GM18508 (cell line): ENCODE measurements at regions not wholly inside any gene's neighbourhood (a gene's known extent, or its start where the extent isn't known, plus 50 kb on each side); places are given as distances from the start of the nearest gene placed in this dataset.
"Not testable (repeated sequence)": the region's sequence is repeated elsewhere in the genome, so short reads cannot be mapped to it uniquely, and the experiment has no call there.

Experiments used
- ATAC-seq: cut with Tn5 transposase; IDR thresholded peaks from one replicate; pipeline ENCODE4 v1.9.1; 2021; ENCODE audit warnings: moderate number of reproducible peaks; ENCODE audit not compliant: insufficient read depth, unreplicated experiment

DNA sequence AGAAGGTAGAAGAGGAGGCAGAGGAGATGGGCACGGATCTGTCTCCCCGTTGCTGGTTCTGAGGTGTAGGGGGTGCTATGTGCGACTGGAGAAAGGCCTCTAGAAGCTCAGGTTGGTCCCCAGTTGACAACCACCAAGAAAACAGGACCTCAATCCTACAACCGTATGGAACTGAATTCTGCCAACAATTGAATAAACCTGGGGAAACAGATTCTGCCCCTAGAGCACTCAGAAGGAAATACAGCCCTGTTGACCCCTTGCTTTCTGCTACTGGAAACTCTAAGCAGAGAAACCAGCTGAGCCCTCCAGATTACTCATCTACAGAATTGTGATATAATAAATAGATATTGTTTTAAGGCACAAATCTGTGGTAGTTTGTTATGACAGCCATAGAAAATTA, 313.0 kb upstream of the GOT2 start:
- ATAC-seq, result no peak

DNA sequence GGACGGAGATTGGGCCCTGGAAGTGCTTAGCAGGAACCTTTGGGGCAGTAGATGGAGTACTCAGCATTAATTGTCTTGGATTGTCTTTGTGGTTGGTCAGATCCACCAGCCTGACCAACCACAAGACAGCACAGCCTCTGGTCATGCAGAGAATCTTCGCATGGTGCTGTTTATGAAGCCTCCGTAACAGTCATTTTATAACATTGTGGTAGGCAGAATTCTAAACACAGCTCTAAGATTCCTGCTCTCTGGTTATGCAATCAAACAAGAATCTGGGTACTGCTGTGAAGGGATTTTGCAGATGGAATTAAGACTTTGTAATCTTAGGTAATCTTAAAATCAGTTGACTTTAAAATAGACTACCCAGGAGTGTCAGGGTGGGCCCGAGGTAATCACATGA, 312.2 kb upstream of the GOT2 start:
- no peak for ATAC-seq

DNA sequence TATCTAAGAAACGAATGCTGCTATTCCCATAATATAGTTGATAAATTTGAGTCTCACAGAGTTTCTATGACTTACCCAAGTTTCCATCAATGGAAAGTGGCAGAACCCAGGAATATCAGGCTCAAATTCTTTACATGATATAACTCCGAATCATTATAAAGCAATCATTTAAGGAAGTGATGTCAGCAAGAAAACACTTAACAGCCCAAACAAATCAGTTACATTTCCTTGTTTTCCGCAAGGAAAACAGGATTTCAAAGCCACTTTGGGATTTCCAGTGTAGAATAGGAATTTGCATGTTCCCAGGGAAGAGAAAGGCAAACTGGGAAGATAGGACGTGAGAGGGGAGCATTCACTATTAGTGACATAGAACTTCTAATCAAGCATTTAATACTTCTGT, 311.4 kb upstream of the GOT2 start:
- ATAC-seq, result no peak

DNA sequence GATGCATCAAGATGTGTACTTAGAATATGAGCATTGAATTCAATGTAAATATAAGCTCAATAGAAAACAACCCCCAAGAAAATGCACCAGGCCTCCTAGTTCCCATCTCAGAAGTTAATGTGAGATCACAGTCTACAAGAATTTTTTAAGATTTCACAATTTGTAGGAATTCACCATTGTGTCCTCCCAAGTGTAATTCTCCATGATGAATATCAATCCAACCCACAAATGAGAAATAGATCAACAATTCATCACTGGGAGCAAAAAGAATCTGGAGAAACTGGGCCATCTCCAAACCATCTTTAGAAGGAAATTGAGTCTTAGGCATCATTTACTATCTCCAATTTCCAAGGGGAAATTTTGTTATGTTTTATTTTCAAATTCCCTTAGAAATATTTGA, 310.5 kb upstream of the GOT2 start:
- no peak for ATAC-seq

DNA sequence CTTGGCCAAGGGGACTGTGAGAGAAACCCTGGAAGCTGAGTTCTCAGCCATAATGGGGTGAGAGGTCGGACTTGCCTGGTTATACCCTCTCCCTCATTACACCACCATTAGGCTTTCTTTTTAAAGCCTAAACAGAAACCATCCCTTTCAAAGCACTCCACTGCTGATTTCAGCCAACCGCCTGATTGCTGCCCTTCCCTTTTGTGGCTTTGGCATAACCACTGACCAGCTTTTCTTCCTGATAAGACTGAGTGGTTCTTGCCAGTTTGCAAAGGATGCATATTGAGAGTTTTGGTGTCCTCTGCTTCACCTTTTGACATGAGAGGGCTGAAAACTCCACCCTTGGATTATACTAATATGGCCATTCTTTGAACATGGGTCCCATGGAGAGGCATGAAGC, 308.2 kb upstream of the GOT2 start:
- no peak for ATAC-seq

DNA sequence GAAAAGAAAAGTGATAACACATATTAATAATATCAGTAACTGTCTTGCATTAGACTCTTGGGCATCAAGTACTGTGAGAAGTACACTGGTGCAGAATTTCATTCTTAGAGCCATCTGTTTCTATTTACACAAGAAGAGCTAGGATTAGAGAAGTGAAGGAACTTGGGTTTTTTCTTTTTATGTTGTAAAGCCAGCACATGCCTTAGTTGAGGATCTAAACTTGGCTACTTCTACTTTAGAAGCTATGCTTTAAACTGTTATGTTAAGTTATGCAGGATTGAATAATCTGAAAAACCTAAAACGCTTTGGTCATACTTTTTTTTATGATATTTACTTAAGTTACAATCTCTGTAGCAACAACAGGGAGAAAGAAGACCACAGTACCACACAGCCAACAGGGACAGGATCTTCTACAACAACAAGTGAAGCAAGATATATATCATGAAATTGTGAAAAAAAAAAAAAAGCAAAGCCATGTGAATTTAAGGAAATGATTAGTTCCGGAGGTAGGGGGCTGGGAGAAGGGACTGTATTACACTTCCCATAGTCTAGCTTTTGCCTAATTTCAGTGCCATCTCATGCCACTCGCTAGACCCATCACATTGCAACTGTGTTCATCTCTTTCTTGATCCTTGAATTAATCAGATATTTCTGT, 305.1 kb upstream of the GOT2 start:
- no peak for ATAC-seq

DNA sequence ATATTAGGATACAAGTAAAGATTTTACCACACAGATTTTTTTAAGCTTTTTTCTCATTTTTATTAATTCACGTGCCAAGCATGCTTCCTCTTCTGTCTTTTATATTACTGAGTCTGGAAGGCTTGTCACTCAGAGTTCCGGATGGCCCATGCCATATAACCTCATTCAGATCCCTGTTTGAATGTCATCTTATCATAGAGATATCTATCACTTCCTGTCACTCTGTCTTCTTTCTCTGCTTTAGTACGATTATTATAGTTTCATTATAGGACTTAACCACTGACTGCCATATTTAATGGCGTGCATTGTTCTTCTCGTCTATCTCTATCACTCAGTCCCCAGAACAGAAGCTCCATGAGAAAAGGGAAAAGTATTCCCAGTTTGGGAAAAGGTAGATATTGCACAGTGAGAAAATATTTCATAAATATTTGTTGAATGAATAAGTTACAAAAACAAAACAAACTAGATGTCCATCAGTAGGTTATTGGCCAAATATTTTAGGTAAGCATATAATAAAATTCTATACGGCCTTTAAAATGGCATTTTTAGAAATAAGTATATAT, 296.9 kb upstream of the GOT2 start:
- ATAC-seq, result no peak

DNA sequence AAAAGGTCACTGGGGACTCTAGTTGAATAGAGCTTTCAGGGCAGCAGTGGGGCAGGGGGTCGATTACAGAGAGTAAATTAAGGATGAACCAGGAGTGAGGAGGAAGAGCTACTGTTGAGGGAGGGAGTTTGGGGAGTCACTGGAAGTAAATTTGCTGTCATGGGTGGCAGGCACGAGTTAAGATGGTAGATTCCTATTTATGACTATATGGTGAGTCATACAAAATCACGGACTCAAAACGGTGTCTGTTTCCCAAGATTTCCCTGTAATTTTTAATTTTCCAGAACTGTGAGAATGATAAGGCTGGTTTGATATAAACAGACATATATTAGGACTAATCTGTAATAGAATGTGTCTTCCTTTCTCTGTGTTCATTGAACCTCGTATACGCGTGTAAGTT, 287.6 kb upstream of the GOT2 start:
- ATAC-seq, result no peak

DNA sequence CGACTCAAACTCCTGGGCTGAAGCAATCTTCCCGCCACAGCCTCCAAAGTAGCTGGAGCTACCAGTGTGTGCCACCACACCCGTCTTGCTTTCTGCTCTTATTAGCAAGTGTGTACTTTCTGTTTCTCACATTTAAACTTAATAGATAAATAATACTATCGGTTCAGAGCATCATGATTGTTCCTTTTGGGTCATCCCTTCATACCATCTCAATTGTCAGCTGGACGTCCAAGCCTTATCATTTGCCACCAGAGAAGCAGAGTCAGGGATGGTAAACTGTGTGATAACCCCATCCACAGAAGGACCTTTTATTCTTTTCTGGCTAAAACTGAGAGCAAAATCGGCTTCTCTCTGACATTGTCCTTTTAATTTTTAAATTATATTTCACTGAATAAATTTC, 279.8 kb upstream of the GOT2 start:
- no peak for ATAC-seq

DNA sequence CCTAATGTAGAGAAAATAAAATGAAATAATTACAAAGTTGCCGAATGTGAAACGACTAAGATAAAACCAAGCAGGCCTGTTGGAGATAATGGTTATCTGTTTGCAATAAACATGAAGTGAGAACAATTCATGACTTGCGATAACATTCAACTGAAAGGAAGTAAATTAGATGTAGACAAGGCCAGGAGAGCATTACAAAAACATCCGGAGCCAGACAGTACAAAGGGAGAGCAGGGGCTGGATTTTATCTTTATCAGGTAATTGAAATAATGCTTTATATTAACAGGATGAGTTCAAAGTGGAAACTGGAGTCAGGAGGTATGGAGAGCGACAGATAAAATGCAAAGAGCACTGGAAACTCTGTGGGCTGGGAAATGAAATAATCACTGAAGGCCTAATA, 265.6 kb upstream of the GOT2 start:
- no peak for ATAC-seq

DNA sequence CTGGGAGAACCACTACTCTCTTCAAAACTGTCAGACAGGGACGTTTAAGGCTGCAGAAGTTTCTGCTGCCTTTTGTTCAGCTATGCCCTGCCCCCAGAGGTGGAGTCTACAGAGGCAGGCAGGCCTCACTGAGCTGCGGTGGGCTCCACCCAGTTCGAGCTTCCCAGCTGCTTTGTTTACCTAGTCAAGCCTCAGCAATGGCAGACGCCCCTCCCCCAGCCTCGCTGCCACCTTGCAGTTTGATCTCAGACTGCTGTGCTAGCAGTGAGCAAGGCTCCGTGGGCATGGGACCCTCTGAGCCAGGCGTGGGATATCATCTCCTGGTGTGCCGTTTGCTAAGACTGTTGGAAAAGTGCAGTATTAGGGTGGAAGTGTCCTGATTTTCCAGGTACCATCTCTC, 258.6 kb upstream of the GOT2 start:
- not testable (repeated sequence) for ATAC-seq

DNA sequence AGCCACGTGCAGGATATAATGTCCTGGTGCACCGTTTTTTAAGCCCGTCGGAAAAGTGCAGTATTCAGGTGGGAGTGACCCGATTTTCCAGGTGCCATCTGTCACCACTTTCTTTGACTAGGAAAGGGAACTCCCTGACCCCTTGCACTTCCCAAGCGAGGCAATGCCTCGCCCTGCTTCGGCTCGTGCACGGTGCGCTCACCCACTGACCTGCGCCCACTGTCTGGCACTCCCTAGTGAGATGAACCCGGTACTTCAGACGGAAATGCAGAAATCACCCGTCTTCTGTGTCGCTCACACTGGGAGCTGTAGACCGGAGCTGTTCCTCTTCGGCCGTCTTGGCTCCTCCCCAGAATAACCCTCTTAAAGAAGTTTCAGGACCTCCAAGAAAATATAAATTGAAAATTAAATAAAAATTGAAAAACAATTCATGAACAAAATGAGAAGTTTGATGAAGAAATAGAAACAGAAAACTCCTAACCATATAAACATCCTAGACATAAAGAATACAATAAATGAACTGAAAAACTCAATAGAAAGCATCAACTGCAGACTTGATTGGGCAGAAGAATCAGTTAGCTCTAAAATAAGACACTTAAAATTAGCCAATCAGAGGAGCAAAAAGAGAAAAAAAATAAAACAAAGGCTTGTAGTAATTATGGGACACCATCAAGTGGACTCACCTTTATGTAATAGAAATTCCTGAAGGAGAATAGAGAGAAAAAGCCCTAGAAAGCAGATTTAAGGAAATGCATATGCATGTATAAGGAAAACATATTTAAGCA, 249.3 kb upstream of the GOT2 start:
- ATAC-seq, result not testable (repeated sequence)

DNA sequence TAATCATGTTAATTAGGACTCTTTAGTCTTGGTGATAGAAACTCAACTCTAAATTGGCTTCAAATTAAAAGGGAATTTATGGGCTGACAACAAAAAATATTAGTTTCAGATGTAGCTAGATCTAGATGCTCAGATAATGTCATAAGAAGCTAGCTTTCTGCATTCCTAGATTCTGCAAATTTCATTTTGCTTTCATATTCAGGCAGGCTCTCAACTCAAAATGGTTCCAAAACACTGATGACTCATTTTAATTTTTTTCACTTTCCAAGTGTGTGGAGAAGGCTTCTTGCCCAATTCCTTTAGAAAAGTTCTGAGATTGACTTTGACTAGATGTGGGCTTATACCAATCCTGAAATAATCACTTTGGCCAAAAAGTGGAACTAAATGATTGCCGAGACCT, 236.7 kb upstream of the GOT2 start:
- ATAC-seq, result peak; percentile 78

DNA sequence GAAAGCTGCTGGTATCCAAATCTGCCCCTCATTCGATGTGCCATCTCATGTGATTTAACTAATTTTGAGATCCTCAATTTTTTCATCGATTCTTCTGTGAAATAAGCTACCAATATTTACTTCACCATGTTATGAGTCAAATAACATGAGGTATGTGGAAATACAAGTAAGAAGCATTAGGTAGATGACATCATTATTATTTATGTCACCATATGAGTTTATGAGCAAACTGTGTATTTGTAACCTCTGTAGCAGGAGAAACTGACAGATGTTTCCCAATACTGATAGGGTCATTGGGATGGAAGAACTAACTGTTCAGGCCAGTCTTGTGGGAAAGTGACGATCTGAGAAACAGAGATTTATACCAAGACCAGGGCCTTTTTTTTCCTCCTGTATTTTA, 229.4 kb upstream of the GOT2 start:
- ATAC-seq, result no peak

DNA sequence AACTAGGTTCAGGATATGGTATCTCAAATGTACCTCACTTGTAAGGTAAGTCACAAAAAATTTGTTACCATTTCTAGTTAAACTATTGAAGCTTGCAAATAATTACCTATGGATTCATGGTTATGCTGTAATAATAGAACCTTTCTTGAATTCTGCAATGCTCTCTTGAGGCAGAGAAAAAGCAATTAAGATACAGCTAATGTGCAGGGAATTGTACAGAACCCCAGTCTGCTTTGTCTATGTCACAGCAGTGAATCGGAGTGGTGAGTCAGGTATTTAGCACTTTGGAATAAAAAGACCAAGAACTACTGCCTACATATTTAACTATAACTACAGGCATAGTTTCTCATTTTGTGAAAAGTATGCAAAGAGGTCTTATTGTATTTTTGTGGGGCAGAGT, 228.7 kb upstream of the GOT2 start:
- ATAC-seq, result no peak

DNA sequence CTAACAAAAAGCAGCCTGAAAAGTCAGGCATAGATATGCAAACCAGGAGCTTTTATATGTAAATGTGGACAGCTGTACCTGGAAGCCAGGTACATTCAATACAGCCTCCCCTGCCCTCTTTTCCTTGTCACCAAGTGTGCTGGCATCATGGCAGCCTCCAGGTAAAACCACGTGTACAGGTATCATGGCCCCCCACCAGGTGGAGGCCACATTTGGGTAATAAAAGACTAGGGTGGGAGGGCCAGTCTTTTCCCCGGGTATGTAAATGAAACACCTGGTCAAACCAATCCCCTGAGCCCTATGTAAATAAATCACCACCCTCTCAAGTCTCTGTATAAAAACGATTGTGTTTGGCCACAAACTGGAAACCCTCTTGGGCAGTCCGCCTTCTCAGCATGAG, 226.4 kb upstream of the GOT2 start:
- ATAC-seq, result no peak

DNA sequence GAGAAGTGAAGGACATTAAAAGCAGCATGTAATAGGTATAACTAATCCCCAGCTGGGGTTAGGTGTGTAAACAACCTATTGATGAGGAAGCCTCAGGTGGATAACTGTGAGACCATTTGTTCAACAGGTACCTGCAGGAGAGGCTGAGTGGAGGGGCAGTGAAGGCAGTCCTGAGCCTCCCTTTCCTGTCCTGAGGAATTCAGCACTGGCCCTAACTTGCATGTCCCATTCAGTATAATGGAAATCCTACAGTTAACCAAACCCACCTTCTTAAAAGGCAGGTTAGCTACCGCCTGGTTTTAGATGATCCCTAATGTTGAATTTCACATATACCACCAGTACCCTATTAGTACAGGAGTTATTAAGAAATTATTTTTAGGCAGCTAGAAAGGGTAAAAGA, 225.9 kb upstream of the GOT2 start:
- no peak for ATAC-seq

DNA sequence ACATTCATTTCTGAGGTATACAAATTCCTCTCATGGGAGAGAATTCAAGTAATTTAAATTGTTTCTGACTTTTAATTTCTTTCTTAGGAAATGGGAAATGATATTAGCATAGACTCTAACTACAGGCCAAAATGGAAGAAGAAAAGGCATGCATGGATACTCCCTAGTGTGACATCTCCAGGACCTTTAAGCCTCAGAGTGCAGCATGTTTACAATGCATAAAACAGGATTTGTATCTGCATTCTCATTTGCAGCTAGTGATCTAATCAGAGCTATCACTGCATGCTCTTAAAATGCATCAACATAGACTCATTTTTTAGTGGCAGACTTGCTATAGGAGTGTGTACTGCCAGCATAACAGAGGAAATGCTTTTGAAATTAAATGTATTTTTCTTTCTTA, 224.6 kb upstream of the GOT2 start:
- ATAC-seq, result no peak

DNA sequence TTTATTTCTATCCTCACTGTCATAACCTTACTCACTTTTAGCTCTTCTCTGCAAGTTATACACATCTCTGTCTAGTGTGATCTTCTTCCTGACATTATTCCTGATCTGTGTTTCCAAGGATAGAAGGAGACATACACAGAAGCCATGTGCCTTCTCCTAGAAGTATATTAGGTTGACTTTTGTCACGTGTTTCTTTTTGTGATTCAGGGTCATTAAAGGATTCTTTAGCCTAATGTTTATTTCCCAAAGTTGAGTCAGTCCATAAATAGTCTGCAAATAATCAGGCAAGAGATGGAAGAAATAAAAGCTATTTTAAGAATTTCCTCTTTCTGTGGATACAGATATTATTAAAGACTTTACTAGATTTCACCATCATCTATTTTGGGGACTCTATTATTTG, 214.1 kb upstream of the GOT2 start:
- no peak for ATAC-seq

DNA sequence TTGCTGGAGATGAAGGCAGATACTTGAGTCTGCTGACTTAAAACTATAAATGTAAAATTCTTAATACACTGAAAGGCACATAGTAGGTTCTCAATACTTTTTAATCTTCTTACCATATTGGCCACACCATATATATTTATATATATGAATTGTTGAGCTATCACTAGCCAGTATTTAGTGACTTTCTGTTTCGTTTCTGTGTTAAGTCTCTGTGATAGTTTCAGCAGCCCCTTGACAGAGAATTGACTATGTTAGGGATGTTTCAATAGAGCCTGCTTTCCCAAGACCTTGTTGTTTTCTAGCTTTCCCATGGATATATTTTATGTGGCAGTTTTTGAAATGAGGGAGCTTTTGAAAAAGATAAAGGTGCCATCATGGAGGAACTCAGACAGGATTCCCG, 206.5 kb upstream of the GOT2 start:
- peak; percentile 60 for ATAC-seq

DNA sequence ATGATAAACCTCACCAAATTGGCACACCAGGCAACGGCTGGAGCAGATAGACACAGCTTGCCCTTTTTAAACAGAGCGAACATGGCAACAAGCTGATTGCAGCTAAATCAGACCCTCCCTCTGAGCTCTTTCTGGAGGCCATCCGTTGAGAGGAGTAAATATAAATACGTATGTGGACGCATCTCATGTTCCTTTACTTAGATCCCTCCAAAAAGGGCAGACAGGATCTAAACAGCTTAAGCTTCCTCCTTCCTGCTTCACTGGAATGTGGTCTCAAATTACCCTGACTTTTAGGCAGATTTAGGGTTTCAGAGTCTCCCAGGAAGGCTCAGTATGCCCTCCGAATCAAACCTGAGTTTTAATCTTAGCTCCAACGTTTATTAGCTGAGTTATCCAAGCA, 204.7 kb upstream of the GOT2 start:
- ATAC-seq, result no peak

DNA sequence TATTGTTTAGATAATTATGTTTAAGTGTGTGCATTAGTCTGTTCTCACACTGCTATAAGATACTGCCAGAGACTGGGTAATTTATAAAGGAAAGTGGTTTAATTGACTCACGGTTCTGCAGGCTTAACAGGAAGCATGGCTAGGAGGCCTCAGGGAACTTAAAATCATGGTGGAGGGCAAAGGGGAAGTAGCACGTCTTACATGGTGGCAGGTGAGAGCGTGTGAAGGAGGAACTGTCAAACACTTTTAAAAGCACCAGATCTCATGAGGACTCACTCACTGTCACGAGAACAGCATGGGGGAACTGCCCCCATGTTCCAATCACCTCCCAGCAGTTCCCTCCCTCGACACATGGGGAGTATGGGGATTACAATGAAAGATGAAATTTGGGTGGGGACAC, 203.5 kb upstream of the GOT2 start:
- no peak for ATAC-seq
